Epithelial cell of proximal tubule (primary cell): ENCODE measurements at regions not wholly inside any gene's neighbourhood (a gene's known extent, or its start where the extent isn't known, plus 50 kb on each side); places are given as distances from the start of the nearest gene placed in this dataset.

Experiments
- DNase-seq: peaks from one replicate; pipeline ENCODE4 v3.0.0-alpha.2; 2011; ENCODE audit warnings: low read depth
- H3K4me3 ChIP-seq: 2 replicates; pipeline ENCODE4 v1.5.1; 2011; ENCODE audit warnings: low read depth, mild to moderate bottlenecking, low read length
- TF ChIP-seq, protein P1 (sequence below): conservative IDR thresholded peaks from 2 replicates; pipeline ENCODE4 v1.5.1; 2012; ENCODE audit warnings: low read depth, mild to moderate bottlenecking, low read length

DNA sequence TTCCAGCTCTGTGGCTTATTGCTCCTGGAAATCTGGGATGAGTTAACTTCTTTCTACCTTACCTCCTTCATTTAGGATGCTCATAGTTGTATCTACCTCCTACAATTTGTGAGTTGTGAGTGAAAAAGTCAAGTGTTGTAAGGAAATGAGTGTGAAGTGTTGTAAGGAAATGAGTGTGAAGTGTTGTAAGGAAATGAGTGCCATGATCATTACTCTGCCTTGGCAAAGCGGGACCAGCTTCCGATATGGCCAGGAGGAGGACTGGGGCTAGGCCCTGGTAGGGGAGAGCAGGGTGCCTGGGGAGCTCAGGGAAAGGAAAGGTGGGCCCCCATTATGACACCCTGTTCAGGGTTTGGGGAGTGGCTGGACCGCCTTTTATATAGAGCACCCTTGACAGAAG, 435.2 kb downstream of the FGF9 start:
- TF ChIP-seq, protein P1, sequence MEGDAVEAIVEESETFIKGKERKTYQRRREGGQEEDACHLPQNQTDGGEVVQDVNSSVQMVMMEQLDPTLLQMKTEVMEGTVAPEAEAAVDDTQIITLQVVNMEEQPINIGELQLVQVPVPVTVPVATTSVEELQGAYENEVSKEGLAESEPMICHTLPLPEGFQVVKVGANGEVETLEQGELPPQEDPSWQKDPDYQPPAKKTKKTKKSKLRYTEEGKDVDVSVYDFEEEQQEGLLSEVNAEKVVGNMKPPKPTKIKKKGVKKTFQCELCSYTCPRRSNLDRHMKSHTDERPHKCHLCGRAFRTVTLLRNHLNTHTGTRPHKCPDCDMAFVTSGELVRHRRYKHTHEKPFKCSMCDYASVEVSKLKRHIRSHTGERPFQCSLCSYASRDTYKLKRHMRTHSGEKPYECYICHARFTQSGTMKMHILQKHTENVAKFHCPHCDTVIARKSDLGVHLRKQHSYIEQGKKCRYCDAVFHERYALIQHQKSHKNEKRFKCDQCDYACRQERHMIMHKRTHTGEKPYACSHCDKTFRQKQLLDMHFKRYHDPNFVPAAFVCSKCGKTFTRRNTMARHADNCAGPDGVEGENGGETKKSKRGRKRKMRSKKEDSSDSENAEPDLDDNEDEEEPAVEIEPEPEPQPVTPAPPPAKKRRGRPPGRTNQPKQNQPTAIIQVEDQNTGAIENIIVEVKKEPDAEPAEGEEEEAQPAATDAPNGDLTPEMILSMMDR = no peak
- H3K4me3 ChIP-seq = no peak overlapping the region
- DNase-seq = no peak

DNA sequence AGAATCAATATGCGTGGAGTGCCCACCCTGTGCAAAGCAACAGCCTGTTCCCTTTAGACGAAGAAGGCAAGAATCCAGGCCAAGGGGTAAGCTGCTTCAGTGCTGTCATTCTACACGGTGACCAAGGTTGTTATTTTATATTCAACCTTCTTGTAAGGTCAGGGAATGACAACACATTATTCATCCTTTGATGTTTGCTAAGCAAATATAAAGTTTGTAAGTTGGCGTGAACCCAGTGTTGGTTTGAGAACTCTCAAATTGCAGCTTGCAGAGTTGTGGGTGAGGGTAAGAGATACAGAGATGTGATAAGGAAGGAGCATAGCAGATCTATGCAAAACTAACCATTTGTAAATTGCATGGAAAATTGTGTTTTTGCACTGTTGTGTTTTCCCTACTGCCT, 436.7 kb downstream of the FGF9 start:
- no peak overlapping the region for H3K4me3 ChIP-seq
- DNase-seq = no peak
- TF ChIP-seq, protein P1 = no peak

DNA sequence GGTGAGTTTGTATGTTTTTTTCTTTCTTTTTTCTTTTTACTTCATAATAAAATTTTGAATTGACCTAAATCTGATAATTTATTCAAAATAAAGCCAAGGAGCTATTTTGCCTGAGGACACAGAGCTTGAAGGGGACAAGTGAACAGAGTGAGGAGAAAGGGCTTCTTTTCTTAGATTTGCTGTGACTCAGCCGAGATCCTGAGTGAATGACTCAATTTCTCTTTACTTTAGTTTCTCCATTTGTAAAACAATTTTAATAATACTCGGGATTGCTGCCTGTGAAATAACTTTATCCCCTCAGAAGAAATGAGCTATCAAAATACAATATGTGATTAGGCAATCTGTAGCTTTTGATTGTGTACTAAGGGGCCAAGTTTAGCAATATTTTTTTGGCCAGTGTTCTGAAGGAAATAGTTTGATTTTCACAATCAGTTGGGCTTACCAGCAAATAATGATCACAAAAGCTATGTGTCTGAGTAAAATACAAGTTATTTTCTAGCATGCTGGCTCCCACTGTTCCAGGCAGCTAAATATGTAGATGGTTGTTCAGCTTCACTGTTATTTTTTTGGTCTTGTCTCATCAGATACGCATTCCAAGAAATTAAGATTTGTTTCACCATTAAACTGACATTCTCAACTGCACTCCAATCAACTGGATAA, 437.5 kb downstream of the FGF9 start:
- TF ChIP-seq, protein P1 = no peak
- DNase-seq = no peak
- H3K4me3 ChIP-seq = no peak overlapping the region

DNA sequence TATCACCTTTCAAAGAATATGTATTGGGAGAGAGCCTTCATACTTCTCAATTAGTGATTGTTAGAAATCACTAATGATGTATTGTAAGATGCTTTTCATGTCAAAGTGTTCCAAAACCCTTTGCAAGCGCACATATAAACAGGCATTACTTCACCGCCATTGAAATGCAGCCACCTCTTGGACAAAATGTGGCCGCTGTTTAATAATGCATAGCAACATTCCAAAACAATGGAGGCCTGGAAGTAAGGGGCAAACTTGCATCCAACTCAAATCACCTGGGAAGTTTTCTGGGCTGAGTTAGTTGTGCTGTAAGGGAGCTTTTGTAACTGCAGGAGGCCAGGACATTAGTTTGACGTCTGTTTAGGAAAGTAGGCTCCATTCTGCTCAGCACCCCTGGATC, 438.1 kb downstream of the FGF9 start:
- TF ChIP-seq, protein P1 = no peak
- no peak for DNase-seq
- H3K4me3 ChIP-seq = no peak overlapping the region

DNA sequence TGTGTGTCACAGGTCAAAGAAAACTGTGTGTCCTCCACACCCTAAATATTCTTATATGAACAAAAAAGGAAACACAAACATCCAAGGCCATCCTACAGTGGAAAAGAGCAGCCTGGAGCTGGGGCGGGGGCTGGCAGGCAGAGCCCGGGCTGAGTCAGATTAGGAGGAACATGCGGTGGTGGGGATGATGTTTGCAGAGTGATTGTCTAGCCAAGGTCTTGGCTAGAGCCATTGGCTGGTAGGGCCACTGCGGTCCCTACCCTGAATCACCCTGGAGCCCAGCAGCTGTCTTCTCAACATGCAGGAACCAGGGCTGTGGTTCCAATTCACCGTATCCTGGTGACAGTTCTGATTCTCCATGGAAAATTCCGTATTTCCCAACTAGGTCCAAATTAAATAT, 439.5 kb downstream of the FGF9 start:
- no peak for DNase-seq
- H3K4me3 ChIP-seq = no peak overlapping the region
- TF ChIP-seq, protein P1 = no peak

DNA sequence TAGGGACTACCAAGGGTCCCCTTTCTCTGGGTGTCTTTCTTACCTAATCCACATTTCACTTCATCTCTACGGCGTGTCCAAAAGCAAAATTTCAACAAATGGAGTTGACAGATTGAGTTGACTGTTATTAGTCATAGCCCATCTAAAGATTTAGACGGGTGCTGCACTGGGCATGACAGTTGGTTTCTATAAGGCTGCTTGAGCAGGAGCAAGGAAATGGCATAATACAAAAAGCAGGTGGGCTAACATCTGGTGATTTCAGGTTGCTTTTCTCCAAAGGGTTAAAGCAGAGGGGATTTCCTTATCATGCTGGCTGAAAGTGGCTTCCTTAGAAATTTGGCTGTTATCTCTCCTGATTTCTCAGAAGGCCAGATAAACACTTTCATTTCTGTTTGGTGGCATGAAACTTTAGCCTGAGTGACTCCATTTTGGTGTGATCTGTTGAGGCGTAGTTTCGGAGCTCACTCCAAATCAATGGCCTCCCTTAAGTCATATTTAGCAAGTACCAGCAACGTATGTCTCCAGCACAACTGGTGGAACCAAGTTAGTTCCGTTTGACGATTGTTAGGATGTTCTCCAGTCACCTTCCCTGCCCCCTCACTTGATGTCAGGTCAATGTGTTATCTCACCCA, 440.4 kb downstream of the FGF9 start:
- no peak overlapping the region for H3K4me3 ChIP-seq
- DNase-seq = no peak
- TF ChIP-seq, protein P1 = no peak

DNA sequence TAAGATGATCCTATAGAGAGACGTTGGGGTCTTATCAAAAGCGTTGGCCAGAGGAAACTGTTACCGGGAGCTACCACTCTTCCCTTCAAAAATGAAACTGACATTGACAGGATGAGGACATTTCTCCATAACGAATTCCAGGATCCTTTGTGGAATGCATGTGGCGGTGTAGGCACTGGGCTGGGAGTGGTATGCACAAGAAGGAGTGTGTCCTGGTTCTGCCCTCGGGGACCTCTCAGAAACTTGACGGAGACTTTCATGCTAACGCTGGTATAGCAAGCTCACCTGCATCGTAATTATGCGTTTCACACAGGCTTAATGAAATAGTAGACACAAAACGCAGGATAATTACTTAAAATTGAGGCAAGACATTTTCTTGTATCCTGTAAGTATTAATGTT, 441.1 kb downstream of the FGF9 start:
- TF ChIP-seq, protein P1 = no peak
- H3K4me3 ChIP-seq = no peak overlapping the region
- no peak for DNase-seq
